Smooth muscle cell (in vitro differentiated cells): ENCODE measurements at regions not wholly inside any gene's neighbourhood (a gene's known extent, or its start where the extent isn't known, plus 50 kb on each side); places are given as distances from the start of the nearest gene placed in this dataset.
"Not testable (repeated sequence)": the region's sequence is repeated elsewhere in the genome, so short reads cannot be mapped to it uniquely, and the experiment has no call there.

Experiments
- DNase-seq: peaks from one replicate; lab custom pipeline; 2025; ENCODE audit not compliant: unreplicated experiment; lab: John Stamatoyannopoulos, UW
- H2AFZ ChIP-seq: fragments of 200-600 bp; sonication (generic); 2 replicates; pipeline ENCODE4 v1.6.0; 2016; ENCODE audit warnings: antibody characterized with exemption, low read depth, mild to moderate bottlenecking
- H3F3A ChIP-seq: fragments of 200-600 bp; sonication (generic); 2 replicates; pipeline ENCODE4 v1.6.0; 2017; ENCODE audit warnings: antibody characterized with exemption, low read depth
- H3K27ac ChIP-seq: fragments of 200-600 bp; sonication (generic); 2 replicates; pipeline ENCODE4 v1.5.1; 2016; ENCODE audit warnings: low read depth, mild to moderate bottlenecking
- H3K27me3 ChIP-seq: fragments of 200-600 bp; sonication (generic); 2 replicates; pipeline ENCODE4 v1.6.1; 2016; ENCODE audit warnings: low read depth, mild to moderate bottlenecking
- H3K36me3 ChIP-seq: fragments of 200-600 bp; sonication (generic); 2 replicates; pipeline ENCODE4 v1.5.1; 2016; ENCODE audit warnings: low read depth
- H3K4me1 ChIP-seq: fragments of 200-600 bp; sonication (generic); 2 replicates; pipeline ENCODE4 v1.5.1; 2016; ENCODE audit warnings: low read depth
- H3K4me2 ChIP-seq: fragments of 200-600 bp; sonication (generic); 2 replicates; pipeline ENCODE4 v1.6.0; 2016; ENCODE audit warnings: mild to moderate bottlenecking
- H3K4me3 ChIP-seq: fragments of 200-600 bp; sonication (generic); 2 replicates; pipeline ENCODE4 v1.5.1; 2016; ENCODE audit warnings: mild to moderate bottlenecking
- H3K79me2 ChIP-seq: fragments of 200-600 bp; sonication (generic); 2 replicates; pipeline ENCODE4 v1.6.0; 2016; ENCODE audit warnings: low read depth, mild to moderate bottlenecking
- H3K9ac ChIP-seq: fragments of 200-600 bp; sonication (generic); 2 replicates; pipeline ENCODE4 v1.6.0; 2016; ENCODE audit warnings: low read depth
- H3K9me3 ChIP-seq: fragments of 200-600 bp; sonication (generic); replicated peaks from 2 replicates; pipeline ENCODE4 v1.5.1; 2016; ENCODE audit warnings: low read depth
- H4K20me1 ChIP-seq: fragments of 200-600 bp; sonication (generic); 2 replicates; pipeline ENCODE4 v1.6.0; 2016; ENCODE audit warnings: low read depth
- WGBS: methylation state at CpG from one replicate; pipeline ENCODE4 v1.1.7; 2016; ENCODE audit warnings: low lambda C conversion rate; 5-methylcytosine and 5-hydroxymethylcytosine counted together
- TF ChIP-seq, protein P1 (sequence below): fragments of 200-600 bp; sonication (generic); IDR thresholded peaks from 2 replicates; pipeline ENCODE4 v1.5.1; 2017; ENCODE audit warnings: borderline replicate concordance, mild to moderate bottlenecking, antibody characterized with exemption; ENCODE audit not compliant: insufficient read depth, poor library complexity, severe bottlenecking

DNA sequence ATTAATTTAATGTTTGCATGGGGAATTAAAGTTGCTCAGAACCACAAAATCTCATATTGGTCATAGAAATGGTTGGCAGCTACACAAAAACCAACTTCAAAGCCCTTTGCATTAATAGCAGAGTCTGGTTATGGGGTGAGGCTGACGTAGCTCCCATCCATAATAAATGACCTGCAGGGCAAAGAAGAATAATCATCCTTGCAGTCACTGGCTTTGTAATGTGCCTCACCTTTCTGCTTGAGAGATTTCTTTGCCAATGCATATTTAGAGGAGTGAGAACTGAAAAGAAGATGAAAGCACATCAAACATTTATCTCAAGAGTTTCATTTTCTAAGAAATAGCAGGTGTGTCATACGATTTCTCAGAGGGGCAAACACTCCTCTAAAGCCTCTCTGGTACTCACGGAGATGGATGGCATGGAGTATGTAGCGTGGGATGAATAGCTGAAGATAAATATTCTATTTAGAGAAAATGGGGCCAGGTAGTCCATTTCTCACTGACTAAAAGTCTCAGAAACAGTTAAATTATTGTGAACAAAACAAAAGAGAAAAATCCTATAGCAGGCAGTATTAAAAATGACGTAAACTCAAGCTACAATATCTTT lies 1491.9 kb downstream of the FAM181B start:
- no peaks in the 10 kb centered on the region for H3F3A ChIP-seq
- H3K9ac ChIP-seq: no peak overlapping the region
- H3K79me2 ChIP-seq: no peaks in the 10 kb centered on the region
- TF ChIP-seq, protein P1, sequence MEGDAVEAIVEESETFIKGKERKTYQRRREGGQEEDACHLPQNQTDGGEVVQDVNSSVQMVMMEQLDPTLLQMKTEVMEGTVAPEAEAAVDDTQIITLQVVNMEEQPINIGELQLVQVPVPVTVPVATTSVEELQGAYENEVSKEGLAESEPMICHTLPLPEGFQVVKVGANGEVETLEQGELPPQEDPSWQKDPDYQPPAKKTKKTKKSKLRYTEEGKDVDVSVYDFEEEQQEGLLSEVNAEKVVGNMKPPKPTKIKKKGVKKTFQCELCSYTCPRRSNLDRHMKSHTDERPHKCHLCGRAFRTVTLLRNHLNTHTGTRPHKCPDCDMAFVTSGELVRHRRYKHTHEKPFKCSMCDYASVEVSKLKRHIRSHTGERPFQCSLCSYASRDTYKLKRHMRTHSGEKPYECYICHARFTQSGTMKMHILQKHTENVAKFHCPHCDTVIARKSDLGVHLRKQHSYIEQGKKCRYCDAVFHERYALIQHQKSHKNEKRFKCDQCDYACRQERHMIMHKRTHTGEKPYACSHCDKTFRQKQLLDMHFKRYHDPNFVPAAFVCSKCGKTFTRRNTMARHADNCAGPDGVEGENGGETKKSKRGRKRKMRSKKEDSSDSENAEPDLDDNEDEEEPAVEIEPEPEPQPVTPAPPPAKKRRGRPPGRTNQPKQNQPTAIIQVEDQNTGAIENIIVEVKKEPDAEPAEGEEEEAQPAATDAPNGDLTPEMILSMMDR: no peak
- no peaks in the 10 kb centered on the region for H4K20me1 ChIP-seq
- peaks cover 34% of the 10 kb centered on the region for H3K27me3 ChIP-seq
- no peak for DNase-seq
- no peaks in the 10 kb centered on the region for H3K4me1 ChIP-seq
- H3K4me3 ChIP-seq: no peak overlapping the region
- no peaks in the 10 kb centered on the region for H3K36me3 ChIP-seq
- no peak overlapping the region for H2AFZ ChIP-seq
- no peak overlapping the region for H3K4me2 ChIP-seq
- 79% methylated on average over 5 of the region's 5 CpGs for WGBS
- H3K27ac ChIP-seq: no peak overlapping the region
- no peaks in the 10 kb centered on the region for H3K9me3 ChIP-seq

DNA sequence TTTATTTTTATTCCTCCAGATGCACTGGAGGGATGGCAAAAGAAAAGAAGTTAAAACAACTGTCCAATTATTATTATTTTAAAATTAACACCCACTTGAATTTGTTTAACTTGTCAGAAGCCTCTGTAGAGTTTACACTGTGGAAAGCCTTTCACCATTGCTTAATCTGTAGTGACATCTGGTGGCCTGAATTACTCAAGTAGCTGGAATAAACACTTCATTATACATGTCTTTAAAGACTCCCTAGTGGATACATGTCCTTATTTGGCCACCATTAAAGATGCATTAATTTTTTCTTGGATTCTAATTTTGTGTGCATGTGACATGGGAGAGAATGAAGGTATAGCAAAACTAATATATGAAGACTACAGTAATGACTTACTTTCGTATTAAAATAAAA lies 1496.5 kb downstream of the FAM181B start:
- Histone ChIP-seq H4K20me1 (no peaks in the 10 kb centered on the region), H3K79me2 (no peaks in the 10 kb centered on the region), H3K27ac (no peak overlapping the region), H3K27me3 (peaks cover 14% of the 10 kb centered on the region), H3K4me3 (no peak overlapping the region), H3K9ac (no peak overlapping the region), H3K4me1 (no peaks in the 10 kb centered on the region), H3K9me3 (no peaks in the 10 kb centered on the region), H2AFZ (no peak overlapping the region), H3F3A (no peaks in the 10 kb centered on the region), H3K36me3 (no peaks in the 10 kb centered on the region), H3K4me2 (no peak overlapping the region)
- DNase-seq: no peak
- TF ChIP-seq, protein P1: peak; percentile 63
- 78% methylated on average over 1 of the region's 1 CpG for WGBS

DNA sequence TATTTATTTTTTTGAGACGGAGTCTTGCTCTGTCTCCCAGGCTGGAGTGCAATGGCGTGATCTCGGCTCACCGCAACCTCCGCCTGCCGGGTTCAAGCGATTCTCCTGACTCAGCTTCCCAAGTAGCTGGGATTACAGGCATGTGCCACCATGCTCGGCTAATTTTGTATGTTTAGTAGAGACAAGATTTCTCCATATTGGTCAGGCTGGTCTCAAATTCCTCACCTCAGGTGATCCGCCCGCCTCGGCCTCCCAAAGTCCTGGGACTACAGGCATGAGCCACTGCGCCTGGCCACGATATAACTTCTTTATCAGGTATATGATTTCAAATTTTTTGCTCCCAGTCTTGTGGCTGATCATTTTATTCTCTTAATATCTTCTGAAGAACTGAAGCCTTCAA lies 1506.3 kb downstream of the FAM181B start:
- not testable (repeated sequence) for H3F3A ChIP-seq, H3K27me3 ChIP-seq, DNase-seq, H2AFZ ChIP-seq, H3K4me3 ChIP-seq, H3K36me3 ChIP-seq, H3K9me3 ChIP-seq, H3K4me1 ChIP-seq, H3K4me2 ChIP-seq, H4K20me1 ChIP-seq, H3K9ac ChIP-seq, H3K27ac ChIP-seq, H3K79me2 ChIP-seq
- WGBS: 94% methylated on average over 13 of the region's 13 CpGs

DNA sequence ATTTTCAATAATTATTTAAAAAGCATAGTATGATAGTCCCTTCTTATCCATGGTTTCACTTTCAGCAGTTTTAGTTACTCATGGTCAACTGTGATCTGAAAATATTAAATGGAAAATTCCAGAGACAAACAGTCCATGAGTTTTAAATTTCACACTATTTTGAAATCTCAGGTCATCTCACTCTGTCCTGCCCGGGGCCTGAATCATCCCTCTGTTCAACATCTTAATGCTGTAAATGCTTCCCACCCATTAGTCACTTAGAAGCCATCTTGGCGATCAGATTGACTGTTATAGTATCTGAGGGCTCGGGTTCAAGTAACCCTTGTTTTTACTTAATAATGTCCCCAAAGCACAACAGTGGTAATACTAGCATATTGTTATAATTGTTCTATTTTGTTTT lies 1509.3 kb downstream of the FAM181B start:
- Histone ChIP-seq H3K9me3 (no peaks in the 10 kb centered on the region), H3K27me3 (no peaks in the 10 kb centered on the region), H3K36me3 (no peaks in the 10 kb centered on the region), H3K4me2 (no peak overlapping the region), H3K9ac (no peak overlapping the region), H3F3A (no peaks in the 10 kb centered on the region), H3K4me3 (no peak overlapping the region), H4K20me1 (no peaks in the 10 kb centered on the region), H3K79me2 (no peaks in the 10 kb centered on the region), H2AFZ (no peak overlapping the region), H3K4me1 (no peaks in the 10 kb centered on the region), H3K27ac (no peak overlapping the region)
- DNase-seq: no peak
- 86% methylated on average over 3 of the region's 3 CpGs for WGBS
- TF ChIP-seq, protein P1: no peak
